ENCODE measurements at regions not wholly inside any gene's neighbourhood (a gene's known extent, or its start where the extent isn't known, plus 50 kb on each side); places are given as distances from the start of the nearest gene placed in this dataset.

DNA sequence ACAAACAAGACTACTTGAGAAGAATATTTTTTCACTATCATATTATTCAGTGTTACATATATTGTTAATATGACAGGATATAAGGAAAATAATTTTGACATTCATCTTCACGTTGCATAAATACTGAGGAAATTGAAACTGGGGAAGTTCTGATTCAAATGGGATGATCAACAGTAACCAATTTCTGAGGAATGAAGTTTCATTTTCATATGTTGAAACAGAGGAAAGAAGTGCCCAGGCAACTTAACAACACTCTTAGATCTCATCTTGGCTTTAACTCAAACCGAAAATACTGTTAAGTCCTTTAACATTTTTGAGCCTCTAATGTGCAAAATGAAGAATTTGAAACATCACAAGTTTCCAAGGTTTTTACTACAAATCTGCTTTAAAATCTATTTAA lies 612.2 kb upstream of the VRK2 start:
- TF ChIP-seq, protein P1, sequence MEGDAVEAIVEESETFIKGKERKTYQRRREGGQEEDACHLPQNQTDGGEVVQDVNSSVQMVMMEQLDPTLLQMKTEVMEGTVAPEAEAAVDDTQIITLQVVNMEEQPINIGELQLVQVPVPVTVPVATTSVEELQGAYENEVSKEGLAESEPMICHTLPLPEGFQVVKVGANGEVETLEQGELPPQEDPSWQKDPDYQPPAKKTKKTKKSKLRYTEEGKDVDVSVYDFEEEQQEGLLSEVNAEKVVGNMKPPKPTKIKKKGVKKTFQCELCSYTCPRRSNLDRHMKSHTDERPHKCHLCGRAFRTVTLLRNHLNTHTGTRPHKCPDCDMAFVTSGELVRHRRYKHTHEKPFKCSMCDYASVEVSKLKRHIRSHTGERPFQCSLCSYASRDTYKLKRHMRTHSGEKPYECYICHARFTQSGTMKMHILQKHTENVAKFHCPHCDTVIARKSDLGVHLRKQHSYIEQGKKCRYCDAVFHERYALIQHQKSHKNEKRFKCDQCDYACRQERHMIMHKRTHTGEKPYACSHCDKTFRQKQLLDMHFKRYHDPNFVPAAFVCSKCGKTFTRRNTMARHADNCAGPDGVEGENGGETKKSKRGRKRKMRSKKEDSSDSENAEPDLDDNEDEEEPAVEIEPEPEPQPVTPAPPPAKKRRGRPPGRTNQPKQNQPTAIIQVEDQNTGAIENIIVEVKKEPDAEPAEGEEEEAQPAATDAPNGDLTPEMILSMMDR (IDR thresholded peaks at IDR 0.05), result no peak
- TF ChIP-seq EZH2phosphoT487 (IDR thresholded peaks at IDR 0.05), result no peak
